ENCODE measurements at regions not wholly inside any gene's neighbourhood (a gene's known extent, or its start where the extent isn't known, plus 50 kb on each side); places are given as distances from the start of the nearest gene placed in this dataset.

DNA sequence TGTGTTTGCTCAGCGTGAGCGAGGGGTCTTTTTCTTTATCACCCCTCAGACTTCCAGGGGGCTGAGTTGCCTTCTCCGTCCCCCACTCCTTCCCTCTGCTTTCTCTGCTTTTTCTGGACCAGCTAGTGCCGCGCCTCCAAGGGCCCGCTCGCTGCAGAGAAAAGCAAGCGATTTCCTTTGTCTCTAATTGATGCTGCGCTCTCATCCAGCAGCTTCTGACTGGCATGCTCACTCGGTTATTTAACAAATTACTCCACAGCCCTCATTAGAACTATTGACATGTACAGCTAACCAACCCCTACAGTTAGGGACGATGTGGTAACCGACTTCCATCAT lies 288.0 kb downstream of the ELAVL2 start:
- FAIRE-seq (no peak), DNase-seq (ENCODE audit: insufficient read length, low spot score) (no peak)
- TF ChIP-seq, protein P1, sequence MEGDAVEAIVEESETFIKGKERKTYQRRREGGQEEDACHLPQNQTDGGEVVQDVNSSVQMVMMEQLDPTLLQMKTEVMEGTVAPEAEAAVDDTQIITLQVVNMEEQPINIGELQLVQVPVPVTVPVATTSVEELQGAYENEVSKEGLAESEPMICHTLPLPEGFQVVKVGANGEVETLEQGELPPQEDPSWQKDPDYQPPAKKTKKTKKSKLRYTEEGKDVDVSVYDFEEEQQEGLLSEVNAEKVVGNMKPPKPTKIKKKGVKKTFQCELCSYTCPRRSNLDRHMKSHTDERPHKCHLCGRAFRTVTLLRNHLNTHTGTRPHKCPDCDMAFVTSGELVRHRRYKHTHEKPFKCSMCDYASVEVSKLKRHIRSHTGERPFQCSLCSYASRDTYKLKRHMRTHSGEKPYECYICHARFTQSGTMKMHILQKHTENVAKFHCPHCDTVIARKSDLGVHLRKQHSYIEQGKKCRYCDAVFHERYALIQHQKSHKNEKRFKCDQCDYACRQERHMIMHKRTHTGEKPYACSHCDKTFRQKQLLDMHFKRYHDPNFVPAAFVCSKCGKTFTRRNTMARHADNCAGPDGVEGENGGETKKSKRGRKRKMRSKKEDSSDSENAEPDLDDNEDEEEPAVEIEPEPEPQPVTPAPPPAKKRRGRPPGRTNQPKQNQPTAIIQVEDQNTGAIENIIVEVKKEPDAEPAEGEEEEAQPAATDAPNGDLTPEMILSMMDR (IDR thresholded peaks at IDR 0.05; ENCODE audit: insufficient read depth, missing control alignments): no peak

DNA sequence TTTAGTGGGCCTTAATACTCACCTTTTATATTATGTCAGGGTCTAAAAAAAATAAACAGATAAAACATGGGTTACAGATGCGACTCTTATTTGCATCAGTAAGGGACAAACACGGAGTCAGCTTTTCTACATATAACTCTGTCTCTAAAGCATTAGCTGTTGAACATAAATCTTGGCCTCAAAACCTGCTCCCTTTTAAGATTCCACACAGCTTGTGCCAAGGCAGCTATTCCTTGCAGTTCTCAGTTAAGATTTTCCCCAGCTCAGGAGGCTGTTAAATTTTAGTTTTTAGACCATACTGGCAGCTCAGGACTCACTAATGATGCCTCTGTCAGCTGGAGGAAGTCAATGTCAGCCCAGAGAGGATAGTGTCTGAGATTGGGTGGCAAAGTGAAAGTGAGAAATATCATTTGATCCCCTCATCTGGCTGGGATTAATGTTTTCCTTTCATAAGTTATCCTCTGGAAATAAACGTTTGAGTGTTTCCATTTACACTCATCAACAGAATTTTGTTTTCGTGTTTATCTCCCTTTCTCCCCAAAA lies 287.5 kb downstream of the ELAVL2 start:
- TF ChIP-seq, protein P1 (IDR thresholded peaks at IDR 0.05; ENCODE audit: insufficient read depth, missing control alignments): no peak
- no peak for DNase-seq (ENCODE audit: insufficient read length, low spot score)
- no peak for FAIRE-seq

DNA sequence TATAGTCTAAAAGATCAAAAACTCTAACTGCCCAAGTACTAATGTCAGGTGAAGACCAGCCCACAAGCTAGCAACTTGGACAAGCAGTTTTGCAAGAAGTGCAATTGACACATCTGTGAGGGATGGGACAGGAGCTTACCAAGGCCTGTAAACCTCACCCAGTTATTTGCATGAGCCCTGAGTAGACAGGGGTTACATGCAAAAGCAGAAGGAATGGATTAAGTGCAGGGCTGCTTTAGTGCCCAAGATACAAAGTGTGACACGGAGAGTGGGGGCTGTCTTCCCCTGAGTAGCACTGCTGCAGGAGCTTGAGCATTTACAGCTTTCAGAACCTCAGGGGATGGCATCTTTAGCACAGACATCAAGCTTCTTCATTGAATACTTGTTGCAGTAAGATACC lies 286.7 kb downstream of the ELAVL2 start:
- TF ChIP-seq, protein P1 (IDR thresholded peaks at IDR 0.05; ENCODE audit: insufficient read depth, missing control alignments): no peak
- no peak for FAIRE-seq
- DNase-seq (ENCODE audit: insufficient read length, low spot score): no peak

DNA sequence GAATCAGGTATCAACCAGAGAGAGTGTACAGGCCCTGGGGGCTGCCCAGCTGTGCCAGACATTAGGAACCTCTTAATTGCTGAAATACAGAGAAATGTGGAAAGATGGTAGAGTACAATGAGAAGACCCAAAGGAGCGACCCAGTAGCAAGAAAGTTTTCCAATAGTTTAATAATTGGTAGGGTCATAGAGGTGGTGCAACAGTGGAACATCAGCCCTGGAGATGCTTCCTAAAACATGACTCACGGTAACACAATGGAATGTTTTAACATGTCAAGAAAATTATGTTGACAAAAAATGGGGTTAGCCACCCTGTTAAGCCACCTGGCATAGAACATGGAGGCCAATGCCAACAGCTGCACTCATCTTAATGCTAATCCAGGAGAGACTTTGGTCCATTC lies 284.1 kb downstream of the ELAVL2 start:
- FAIRE-seq (no peak), DNase-seq (ENCODE audit: insufficient read length, low spot score) (no peak)
- TF ChIP-seq, protein P1 (IDR thresholded peaks at IDR 0.05; ENCODE audit: insufficient read depth, missing control alignments): no peak

DNA sequence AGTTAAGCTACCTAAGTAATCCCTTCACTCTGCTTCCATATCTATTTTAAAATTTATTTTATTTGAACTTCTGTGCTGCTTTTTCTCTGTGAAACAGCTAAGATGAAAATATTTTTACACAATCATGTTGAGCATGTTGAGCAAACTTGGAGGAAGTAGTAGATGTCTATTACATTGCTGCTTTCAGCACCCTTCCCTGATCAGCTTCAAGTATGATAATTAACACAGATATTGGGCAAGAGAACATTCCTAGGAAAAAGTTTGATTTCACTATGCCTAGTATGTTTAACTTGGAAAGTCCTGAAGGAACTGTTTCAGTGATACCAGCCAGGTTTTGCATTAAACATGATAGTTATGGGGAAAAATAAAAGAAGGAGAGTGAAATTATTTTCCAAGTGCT lies 283.6 kb downstream of the ELAVL2 start:
- no peak for FAIRE-seq
- TF ChIP-seq, protein P1 (IDR thresholded peaks at IDR 0.05; ENCODE audit: insufficient read depth, missing control alignments): no peak
- no peak for DNase-seq (ENCODE audit: insufficient read length, low spot score)

DNA sequence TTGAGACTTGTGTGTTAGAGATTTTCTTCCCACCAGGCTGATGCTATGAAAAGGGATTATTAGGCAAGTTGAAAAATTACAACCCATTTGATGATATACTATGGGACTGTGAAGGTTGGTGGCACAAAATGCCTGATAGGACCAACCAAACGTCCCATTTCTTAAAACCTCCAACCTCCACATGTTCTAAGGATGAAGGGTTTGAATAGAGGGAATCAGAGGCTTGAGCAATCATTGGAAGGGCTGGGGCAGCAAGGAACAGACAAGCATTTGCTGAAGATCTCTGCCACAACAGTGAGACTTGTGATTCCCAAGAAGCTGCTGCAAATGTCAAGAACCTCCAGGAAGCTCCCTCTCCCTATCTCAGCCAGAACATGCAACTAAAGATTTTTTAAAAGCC lies 283.1 kb downstream of the ELAVL2 start:
- FAIRE-seq (no peak), DNase-seq (ENCODE audit: insufficient read length, low spot score) (no peak)
- TF ChIP-seq, protein P1 (IDR thresholded peaks at IDR 0.05; ENCODE audit: insufficient read depth, missing control alignments): no peak

DNA sequence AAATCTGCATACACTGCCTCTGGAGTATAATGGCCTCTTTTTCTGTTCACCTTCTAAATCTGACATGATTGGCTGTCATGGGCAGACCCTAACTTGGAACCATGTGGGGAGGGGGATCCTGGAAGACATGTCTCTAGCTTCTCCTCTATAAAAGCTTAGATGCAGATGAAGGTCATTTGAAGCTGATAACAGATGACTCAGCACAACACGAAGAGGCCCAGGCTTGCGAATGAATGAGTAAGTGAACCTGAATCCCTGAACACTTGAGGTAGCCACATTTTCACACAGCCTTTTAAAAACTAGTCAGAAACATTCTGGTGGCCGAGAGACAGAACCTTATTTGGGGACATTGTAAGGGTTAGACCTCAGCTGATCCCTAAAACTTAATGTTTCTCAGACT lies 282.6 kb downstream of the ELAVL2 start:
- no peak for DNase-seq (ENCODE audit: insufficient read length, low spot score)
- TF ChIP-seq, protein P1 (IDR thresholded peaks at IDR 0.05; ENCODE audit: insufficient read depth, missing control alignments): no peak
- FAIRE-seq: no peak

Data from D721Med (cell line).